ENCODE measurements at regions not wholly inside any gene's neighbourhood (a gene's known extent, or its start where the extent isn't known, plus 50 kb on each side); places are given as distances from the start of the nearest gene placed in this dataset.
"Not testable (repeated sequence)": the region's sequence is repeated elsewhere in the genome, so short reads cannot be mapped to it uniquely, and the experiment has no call there.

DNA sequence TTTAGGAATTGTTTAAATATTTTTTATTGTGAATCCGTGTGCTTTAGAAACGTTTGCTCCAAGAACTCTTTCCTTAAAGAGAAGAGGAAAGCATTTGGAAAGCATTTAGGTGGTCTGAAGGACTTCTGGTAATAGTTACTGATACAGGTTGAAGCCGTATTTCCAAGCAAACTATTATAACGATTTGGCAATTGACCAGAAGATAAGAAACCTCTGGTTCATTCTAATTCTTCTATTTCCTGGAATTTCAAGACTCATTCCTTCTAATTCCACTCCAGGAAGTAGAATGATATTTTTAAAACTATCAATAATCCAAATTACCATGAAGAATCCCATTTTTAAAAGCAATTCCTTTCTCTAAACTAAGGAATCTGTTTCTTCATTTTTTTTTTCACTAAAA lies 158.9 kb upstream of the AGR3 start:
- H3K27ac ChIP-seq (ENCODE audit: low read depth, low read length) = no peak overlapping the region
- H3K36me3 ChIP-seq (ENCODE audit: control insufficient read depth, insufficient read depth, low read length) = no peaks in the 10 kb centered on the region

GRCh38 chr7:17041324-17041723 lies 159.5 kb upstream of the AGR3 start:
- Histone ChIP-seq H3K4me3 (ENCODE audit: low read depth, low read length) (no peak overlapping the region), H3K36me3 (ENCODE audit: control insufficient read depth, insufficient read depth, low read length) (no peaks in the 10 kb centered on the region), H3K4me1 (ENCODE audit: control insufficient read depth, insufficient read depth, low read length) (no peaks in the 10 kb centered on the region), H3K27me3 (ENCODE audit: control insufficient read depth, insufficient read depth, low read length) (no peaks in the 10 kb centered on the region), H3K9me3 (ENCODE audit: control insufficient read depth, insufficient read depth, low read length) (no peaks in the 10 kb centered on the region), H3K27ac (ENCODE audit: low read depth, low read length) (no peak overlapping the region)
- DNase-seq (ENCODE audit: low read depth in 4 of 6, low spot score in 6 of 6) = peak in 4 of 6 donors; percentile 15 to 90 (median 56)
- whole genome bisulfite sequencing (ENCODE audit: insufficient coverage) = 9% methylated on average over 1 of the region's 2 CpGs

More for the DNA sequence above, 158.9 kb upstream of the AGR3 start:
- Histone ChIP-seq H3K4me3 (ENCODE audit: low read depth, low read length) (no peak overlapping the region), H3K27me3 (ENCODE audit: control insufficient read depth, insufficient read depth, low read length) (no peaks in the 10 kb centered on the region), H3K4me1 (ENCODE audit: control insufficient read depth, insufficient read depth, low read length) (no peaks in the 10 kb centered on the region), H3K9me3 (ENCODE audit: control insufficient read depth, insufficient read depth, low read length) (no peaks in the 10 kb centered on the region)
- 74% methylated on average over 2 of the region's 4 CpGs for WGBS (ENCODE audit: insufficient coverage)
- no peak for DNase-seq (ENCODE audit: low read depth in 4 of 6, low spot score in 6 of 6)

- no peaks in the 10 kb centered on the region for H3K36me3 ChIP-seq (ENCODE audit: control insufficient read depth, insufficient read depth, low read length)
- H3K27ac ChIP-seq (ENCODE audit: low read depth, low read length) = no peak overlapping the region
- no peaks in the 10 kb centered on the region for H3K27me3 ChIP-seq (ENCODE audit: control insufficient read depth, insufficient read depth, low read length)
- no peaks in the 10 kb centered on the region for H3K9me3 ChIP-seq (ENCODE audit: control insufficient read depth, insufficient read depth, low read length)
- H3K4me3 ChIP-seq (ENCODE audit: low read depth, low read length) = no peak overlapping the region
- no peak for DNase-seq (ENCODE audit: low read depth in 4 of 6, low spot score in 6 of 6)
- no CpG with 5 or more reads among the region's 2 CpGs for WGBS (ENCODE audit: insufficient coverage)
- H3K4me1 ChIP-seq (ENCODE audit: control insufficient read depth, insufficient read depth, low read length) = no peaks in the 10 kb centered on the region
Measured at GRCh38 chr7:17042211-17042610, 160.4 kb upstream of the AGR3 start.

DNA sequence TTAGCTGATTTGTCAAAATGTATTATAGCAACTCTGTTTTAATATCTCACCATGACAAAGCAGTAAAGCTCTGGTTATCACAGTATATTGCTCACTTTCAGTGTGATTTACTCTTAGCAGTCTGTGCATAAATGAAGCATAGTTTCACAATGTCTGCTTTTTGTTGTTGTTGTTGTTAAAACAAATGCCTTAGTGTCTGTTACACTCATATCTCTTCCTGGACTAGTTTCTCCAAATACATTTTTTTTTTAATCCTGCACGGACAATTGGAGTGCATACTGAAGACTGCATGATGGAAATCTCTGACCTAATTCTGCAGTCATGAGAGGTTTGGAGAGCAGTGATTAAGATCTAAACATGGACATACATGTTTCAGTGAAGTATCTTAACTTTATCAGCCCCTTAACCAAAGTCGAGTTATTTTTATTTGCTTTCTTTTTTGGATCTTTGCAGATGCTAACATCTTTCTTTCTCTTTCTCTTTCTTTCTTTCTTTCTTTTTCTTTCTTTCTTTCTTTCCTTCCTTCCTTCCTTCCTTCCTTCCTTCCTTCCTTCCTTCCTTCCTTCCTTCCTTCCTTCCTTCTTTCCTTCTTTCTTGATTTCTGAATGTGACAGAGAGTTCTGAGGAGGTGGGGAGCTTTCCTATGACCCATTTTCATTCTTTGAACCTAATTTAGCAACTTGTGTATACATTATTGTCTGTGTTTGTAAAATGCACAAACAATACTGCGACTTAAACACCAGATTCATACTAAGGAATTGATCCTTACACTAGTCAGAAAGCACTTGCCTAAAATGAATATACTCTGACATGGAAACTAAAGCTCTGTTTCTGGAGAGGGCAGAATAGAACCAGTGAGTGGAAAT lies 161.5 kb upstream of the AGR3 start:
- no peak for DNase-seq (ENCODE audit: low read depth in 4 of 6, low spot score in 6 of 6)
- H3K36me3 ChIP-seq (ENCODE audit: control insufficient read depth, insufficient read depth, low read length) = no peaks in the 10 kb centered on the region
- no peaks in the 10 kb centered on the region for H3K27me3 ChIP-seq (ENCODE audit: control insufficient read depth, insufficient read depth, low read length)
- H3K9me3 ChIP-seq (ENCODE audit: control insufficient read depth, insufficient read depth, low read length) = no peaks in the 10 kb centered on the region
- H3K4me1 ChIP-seq (ENCODE audit: control insufficient read depth, insufficient read depth, low read length) = no peaks in the 10 kb centered on the region
- no CpG with 5 or more reads among the region's 3 CpGs for WGBS (ENCODE audit: insufficient coverage)
- no peak overlapping the region for H3K4me3 ChIP-seq (ENCODE audit: low read depth, low read length)
- H3K27ac ChIP-seq (ENCODE audit: low read depth, low read length) = no peak overlapping the region

GRCh38 chr7:17044396-17044795 lies 162.6 kb upstream of the AGR3 start:
- no peak overlapping the region for H3K4me3 ChIP-seq (ENCODE audit: low read depth, low read length)
- WGBS (ENCODE audit: insufficient coverage) = 72% methylated on average over 2 of the region's 2 CpGs
- DNase-seq (ENCODE audit: low read depth in 4 of 6, low spot score in 6 of 6) = no peak
- no peaks in the 10 kb centered on the region for H3K9me3 ChIP-seq (ENCODE audit: control insufficient read depth, insufficient read depth, low read length)
- no peaks in the 10 kb centered on the region for H3K36me3 ChIP-seq (ENCODE audit: control insufficient read depth, insufficient read depth, low read length)
- H3K4me1 ChIP-seq (ENCODE audit: control insufficient read depth, insufficient read depth, low read length) = no peaks in the 10 kb centered on the region
- H3K27me3 ChIP-seq (ENCODE audit: control insufficient read depth, insufficient read depth, low read length) = no peaks in the 10 kb centered on the region
- no peak overlapping the region for H3K27ac ChIP-seq (ENCODE audit: low read depth, low read length)

GRCh38 chr7:17044861-17045260 lies 163.1 kb upstream of the AGR3 start:
- Histone ChIP-seq H3K27ac (ENCODE audit: low read depth, low read length) (no peak overlapping the region), H3K36me3 (ENCODE audit: control insufficient read depth, insufficient read depth, low read length) (no peaks in the 10 kb centered on the region), H3K4me3 (ENCODE audit: low read depth, low read length) (no peak overlapping the region), H3K9me3 (ENCODE audit: control insufficient read depth, insufficient read depth, low read length) (no peaks in the 10 kb centered on the region), H3K4me1 (ENCODE audit: control insufficient read depth, insufficient read depth, low read length) (no peaks in the 10 kb centered on the region), H3K27me3 (ENCODE audit: control insufficient read depth, insufficient read depth, low read length) (no peaks in the 10 kb centered on the region)
- no CpG with 5 or more reads among the region's 2 CpGs for WGBS (ENCODE audit: insufficient coverage)
- DNase-seq (ENCODE audit: low read depth in 4 of 6, low spot score in 6 of 6) = no peak

DNA sequence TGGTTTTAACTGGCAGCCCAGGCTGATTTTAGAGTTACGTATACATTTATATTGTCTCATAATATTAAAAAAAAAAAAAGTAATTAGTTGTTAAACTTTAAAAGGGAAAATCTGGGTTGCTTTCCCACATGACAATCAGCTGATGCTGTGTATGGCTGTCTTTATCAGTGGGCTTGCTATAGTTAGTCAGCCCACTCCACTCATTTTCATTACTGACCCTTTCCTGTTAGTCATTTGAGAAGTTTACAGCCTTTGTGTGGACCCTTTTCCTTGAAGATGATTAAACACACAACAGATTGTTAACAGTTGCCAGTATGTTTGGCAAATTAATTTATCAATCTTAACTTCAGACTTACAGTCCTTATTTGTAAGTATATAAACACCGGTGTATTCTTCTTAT lies 164.5 kb upstream of the AGR3 start:
- WGBS (ENCODE audit: insufficient coverage) = no CpG with 5 or more reads among the region's 2 CpGs
- Histone ChIP-seq H3K36me3 (ENCODE audit: control insufficient read depth, insufficient read depth, low read length) (no peaks in the 10 kb centered on the region), H3K4me1 (ENCODE audit: control insufficient read depth, insufficient read depth, low read length) (no peaks in the 10 kb centered on the region), H3K27me3 (ENCODE audit: control insufficient read depth, insufficient read depth, low read length) (no peaks in the 10 kb centered on the region), H3K4me3 (ENCODE audit: low read depth, low read length) (no peak overlapping the region), H3K27ac (ENCODE audit: low read depth, low read length) (no peak overlapping the region), H3K9me3 (ENCODE audit: control insufficient read depth, insufficient read depth, low read length) (no peaks in the 10 kb centered on the region)
- no peak for DNase-seq (ENCODE audit: low read depth in 4 of 6, low spot score in 6 of 6)

GRCh38 chr7:17046666-17047065 lies 164.9 kb upstream of the AGR3 start:
- H3K27me3 ChIP-seq (ENCODE audit: control insufficient read depth, insufficient read depth, low read length) = no peaks in the 10 kb centered on the region
- H3K4me3 ChIP-seq (ENCODE audit: low read depth, low read length) = no peak overlapping the region
- WGBS (ENCODE audit: insufficient coverage) = no CpG with 5 or more reads among the region's 6 CpGs
- H3K36me3 ChIP-seq (ENCODE audit: control insufficient read depth, insufficient read depth, low read length) = no peaks in the 10 kb centered on the region
- no peaks in the 10 kb centered on the region for H3K4me1 ChIP-seq (ENCODE audit: control insufficient read depth, insufficient read depth, low read length)
- DNase-seq (ENCODE audit: low read depth in 4 of 6, low spot score in 6 of 6) = peak in 1 of 6 donors; percentile 55
- no peaks in the 10 kb centered on the region for H3K9me3 ChIP-seq (ENCODE audit: control insufficient read depth, insufficient read depth, low read length)
- no peak overlapping the region for H3K27ac ChIP-seq (ENCODE audit: low read depth, low read length)

GRCh38 chr7:17053164-17053563 lies 171.4 kb upstream of the AGR3 start:
- not testable (repeated sequence) for H3K4me3 ChIP-seq (ENCODE audit: low read depth, low read length); H3K9me3 ChIP-seq (ENCODE audit: control insufficient read depth, insufficient read depth, low read length); H3K36me3 ChIP-seq (ENCODE audit: control insufficient read depth, insufficient read depth, low read length)

GRCh38 chr7:17054206-17054605 lies 172.4 kb upstream of the AGR3 start:
- no peak for DNase-seq (ENCODE audit: low read depth in 4 of 6, low spot score in 6 of 6)
- no peak overlapping the region for H3K27ac ChIP-seq (ENCODE audit: low read depth, low read length)
- H3K9me3 ChIP-seq (ENCODE audit: control insufficient read depth, insufficient read depth, low read length) = no peaks in the 10 kb centered on the region
- H3K4me1 ChIP-seq (ENCODE audit: control insufficient read depth, insufficient read depth, low read length) = no peaks in the 10 kb centered on the region
- no peak overlapping the region for H3K4me3 ChIP-seq (ENCODE audit: low read depth, low read length)
- H3K36me3 ChIP-seq (ENCODE audit: control insufficient read depth, insufficient read depth, low read length) = no peaks in the 10 kb centered on the region
- H3K27me3 ChIP-seq (ENCODE audit: control insufficient read depth, insufficient read depth, low read length) = no peaks in the 10 kb centered on the region
- WGBS (ENCODE audit: insufficient coverage) = 95% methylated on average over 2 of the region's 3 CpGs

More at GRCh38 chr7:17053164-17053563, 171.4 kb upstream of the AGR3 start:
- not testable (repeated sequence) for H3K27ac ChIP-seq (ENCODE audit: low read depth, low read length); H3K27me3 ChIP-seq (ENCODE audit: control insufficient read depth, insufficient read depth, low read length); H3K4me1 ChIP-seq (ENCODE audit: control insufficient read depth, insufficient read depth, low read length); DNase-seq (ENCODE audit: low read depth in 4 of 6, low spot score in 6 of 6)
- WGBS (ENCODE audit: insufficient coverage) = 92% methylated on average over 9 of the region's 9 CpGs

Measured in spinal cord (tissue), 9 donors.